HG03460 (cell line): ENCODE measurements at regions not wholly inside any gene's neighbourhood (a gene's known extent, or its start where the extent isn't known, plus 50 kb on each side); places are given as distances from the start of the nearest gene placed in this dataset.

Source experiments
- ATAC-seq: cut with Tn5 transposase; IDR thresholded peaks from one replicate; pipeline ENCODE4 v1.9.1; 2021; ENCODE audit not compliant: unreplicated experiment

DNA sequence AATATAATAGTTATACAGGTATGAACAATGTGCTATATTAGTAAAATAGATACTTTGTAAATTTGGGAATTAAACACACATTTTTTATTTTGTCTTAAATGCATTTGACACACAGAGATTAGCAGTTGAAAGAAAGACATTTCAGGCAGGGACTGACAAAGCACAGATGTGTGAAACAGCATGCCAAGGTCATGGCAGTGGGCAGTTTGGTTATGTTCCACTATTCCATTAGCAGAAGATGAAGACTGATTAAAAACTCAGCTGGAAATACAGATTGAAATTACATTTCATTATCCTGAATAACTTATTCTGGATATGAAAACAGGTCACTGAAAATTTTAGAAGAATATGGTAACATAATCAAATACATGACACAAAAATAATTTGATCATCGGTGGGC lies 669.8 kb upstream of the LRFN5 start:
- no peak for ATAC-seq

DNA sequence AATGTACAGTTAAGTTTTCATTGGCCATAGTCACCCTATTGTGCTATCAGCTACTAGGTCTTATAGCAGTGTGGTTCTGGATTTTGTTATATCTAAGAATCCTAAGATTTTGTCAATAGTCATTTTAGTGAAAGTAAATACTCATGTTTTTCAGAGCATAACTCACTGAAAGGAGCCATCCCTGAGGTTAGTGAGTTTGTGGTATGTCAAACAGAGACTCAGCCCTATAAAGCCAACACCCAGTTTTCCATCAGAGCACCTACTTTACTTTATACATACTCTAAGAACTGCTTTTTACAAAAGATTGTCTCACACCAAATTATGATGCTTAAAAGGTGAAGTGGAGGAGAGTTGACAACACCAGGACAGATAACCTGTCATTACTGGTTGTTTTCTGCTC lies 686.3 kb upstream of the LRFN5 start:
- no peak for ATAC-seq

DNA sequence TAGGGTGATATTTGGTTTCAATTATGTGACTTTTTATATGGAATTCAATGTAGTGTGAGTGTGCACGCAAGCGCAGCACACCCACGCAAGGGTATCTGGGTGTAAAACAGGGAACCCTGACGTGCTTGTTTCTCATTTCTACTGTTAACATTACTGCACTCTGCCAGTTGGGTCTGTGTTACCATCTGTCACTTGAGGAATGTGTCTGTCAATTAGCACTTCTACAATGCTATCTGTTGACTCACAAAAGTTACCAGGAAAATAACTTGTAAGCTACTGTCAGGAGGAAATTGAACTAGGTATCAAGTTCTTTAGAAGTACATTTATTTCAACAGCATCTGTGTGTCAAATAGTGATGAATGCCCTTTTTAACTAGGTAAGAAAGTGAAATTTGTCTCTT lies 695.5 kb upstream of the LRFN5 start:
- no peak for ATAC-seq

- no peak for ATAC-seq
These were observed 696.8 kb upstream of the LRFN5 start for GRCh38 chr14:40909906-40910305.

DNA sequence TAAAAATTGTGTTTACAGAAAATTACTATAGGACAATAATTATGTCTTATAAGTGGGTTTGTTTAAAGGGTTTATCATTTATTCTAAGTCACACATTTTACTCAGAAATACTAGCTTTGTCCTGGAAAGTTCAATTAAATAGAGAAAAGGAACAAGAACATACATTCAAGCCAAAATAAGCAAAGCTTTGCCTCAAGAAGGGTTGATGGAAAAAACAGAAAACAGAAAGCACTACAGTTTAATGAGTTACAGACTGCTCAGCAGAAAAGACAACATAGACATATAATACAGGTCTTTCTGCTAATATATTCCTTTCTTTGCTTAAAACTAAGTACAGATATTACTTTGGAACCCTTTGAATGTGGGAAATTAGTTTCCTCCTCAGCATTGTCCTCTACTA lies 703.0 kb upstream of the LRFN5 start:
- ATAC-seq: no peak

GRCh38 chr14:40899435-40899834 lies 707.2 kb upstream of the LRFN5 start:
- no peak for ATAC-seq

GRCh38 chr14:40894846-40895245 lies 711.8 kb upstream of the LRFN5 start:
- no peak for ATAC-seq

- no peak for ATAC-seq
These were observed 717.5 kb upstream of the LRFN5 start for GRCh38 chr14:40889126-40889525.

GRCh38 chr14:40887912-40888311 lies 718.8 kb upstream of the LRFN5 start:
- no peak for ATAC-seq

DNA sequence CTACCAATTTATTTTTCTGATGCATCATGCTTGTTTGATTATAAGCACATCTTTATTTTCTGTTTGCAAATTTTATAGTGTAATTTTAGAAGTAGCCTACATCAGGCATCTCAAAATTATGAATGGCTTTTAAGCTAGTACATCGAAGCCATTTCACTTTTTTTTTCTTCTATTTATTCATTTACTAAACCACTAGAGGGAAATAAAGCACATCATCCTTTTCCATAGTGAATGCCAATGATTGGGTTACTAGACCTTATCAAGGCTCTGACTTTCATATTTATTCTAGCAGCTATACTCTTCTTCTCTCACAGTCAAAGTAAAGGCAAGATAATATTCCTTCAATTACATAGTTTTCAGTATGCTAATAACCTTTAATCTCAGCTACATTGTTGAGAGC lies 736.4 kb upstream of the LRFN5 start:
- ATAC-seq: no peak

- ATAC-seq: no peak
These were observed 747.6 kb upstream of the LRFN5 start for GRCh38 chr14:40859055-40859454.

DNA sequence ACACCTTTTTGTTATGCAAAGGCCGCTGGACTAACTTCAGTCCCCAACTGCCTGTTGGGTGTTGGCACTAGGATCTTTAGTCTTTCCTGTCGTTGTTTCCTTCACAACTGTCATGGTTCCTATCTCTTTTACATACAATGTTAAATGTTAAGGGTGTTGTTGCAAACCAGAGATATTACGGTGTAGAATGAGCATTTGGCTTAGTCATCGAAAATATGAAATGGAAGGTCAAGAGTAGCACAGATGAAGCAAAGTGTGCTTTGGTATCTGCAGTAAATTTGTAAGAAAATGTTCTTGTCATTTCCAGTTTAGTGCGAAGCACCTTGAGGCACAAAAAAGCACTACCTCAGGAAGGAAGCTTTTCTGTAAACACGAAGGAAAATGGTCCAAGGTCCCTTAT lies 751.3 kb upstream of the LRFN5 start:
- ATAC-seq: no peak

DNA sequence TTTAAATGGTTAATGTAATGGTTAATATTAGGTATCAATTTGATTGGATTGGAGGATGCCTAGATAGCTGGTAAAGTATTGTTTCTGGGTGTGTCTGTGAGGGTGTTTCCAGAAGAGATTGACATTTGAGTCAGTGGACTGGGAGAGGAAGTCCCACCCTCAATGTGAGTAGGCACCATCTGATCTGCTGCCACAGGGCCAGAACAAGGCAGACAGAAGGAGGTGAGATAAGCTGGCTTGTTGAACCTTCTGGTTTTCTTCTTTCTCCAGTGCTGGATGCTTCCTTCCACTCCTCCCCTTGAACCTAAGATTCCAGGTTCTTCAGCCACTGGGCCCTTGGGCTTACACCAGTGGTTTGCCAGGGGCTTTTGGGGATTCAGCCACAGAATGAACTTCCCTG lies 756.5 kb upstream of the LRFN5 start:
- ATAC-seq: no peak

GRCh38 chr14:40847480-40847879 lies 759.2 kb upstream of the LRFN5 start:
- no peak for ATAC-seq

- ATAC-seq: no peak
These were observed 763.9 kb upstream of the LRFN5 start for GRCh38 chr14:40842816-40843215.

DNA sequence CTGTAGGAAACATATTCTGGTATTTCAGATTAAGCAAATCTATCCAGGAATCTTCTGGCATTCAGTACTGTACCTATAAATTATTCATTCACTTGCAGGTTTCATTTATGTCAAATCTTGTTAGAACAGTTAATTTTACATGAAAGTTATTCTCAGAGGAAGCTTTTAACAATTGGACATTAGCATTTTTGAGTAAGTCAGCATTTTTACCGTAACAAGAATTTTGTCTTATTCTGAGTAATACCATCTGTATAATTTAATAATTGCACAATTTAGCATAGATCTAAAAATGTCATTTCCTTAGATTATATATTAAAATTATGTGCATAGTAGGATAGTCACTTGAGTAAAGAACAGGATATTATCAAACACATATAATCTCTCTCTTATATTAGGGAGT lies 764.8 kb upstream of the LRFN5 start:
- no peak for ATAC-seq

GRCh38 chr14:40838601-40839000 lies 768.1 kb upstream of the LRFN5 start:
- ATAC-seq: no peak

GRCh38 chr14:40806471-40806870 lies 800.2 kb upstream of the LRFN5 start:
- ATAC-seq: no peak

DNA sequence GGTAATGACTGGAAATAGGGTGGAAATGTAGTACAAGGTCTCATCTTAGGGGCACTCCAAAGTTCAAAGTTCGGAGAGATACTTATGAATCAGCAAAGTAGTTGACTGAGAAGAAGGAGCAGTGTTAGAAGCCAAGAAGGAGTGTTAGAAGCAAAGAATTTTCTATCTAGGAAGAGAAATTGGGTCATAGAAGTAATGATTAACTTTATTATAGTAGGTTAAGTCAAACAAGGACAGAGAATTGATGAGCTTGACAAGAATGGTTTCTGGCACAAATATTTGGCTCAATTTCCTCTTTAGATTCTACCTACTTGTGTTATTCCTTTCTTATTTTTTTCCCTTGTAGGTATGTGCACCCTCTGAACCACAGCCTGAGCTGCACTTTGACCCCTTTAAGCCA lies 810.5 kb upstream of the LRFN5 start:
- ATAC-seq: no peak

- no peak for ATAC-seq
These were observed 821.8 kb upstream of the LRFN5 start for GRCh38 chr14:40784860-40785259.

GRCh38 chr14:40762685-40763084 lies 844.0 kb upstream of the LRFN5 start:
- ATAC-seq: no peak

DNA sequence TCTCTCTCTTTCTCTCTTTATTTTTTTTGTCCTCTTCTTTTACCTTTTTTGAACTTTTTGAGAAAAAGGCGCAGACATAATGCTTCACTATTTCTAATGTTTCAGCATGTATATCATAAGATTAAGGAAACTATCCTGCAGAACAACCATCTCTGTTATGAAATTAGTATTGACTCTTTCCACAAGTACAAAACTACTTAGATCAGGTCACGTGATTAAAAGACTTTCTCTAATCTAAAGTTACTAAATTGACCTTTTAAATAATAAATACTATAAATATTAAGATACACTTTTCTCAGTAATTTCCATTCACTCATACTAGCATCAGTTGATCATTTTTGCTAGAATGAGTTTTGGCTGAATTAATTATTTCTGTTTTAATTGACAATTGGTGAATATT lies 844.5 kb upstream of the LRFN5 start:
- no peak for ATAC-seq

- ATAC-seq: no peak
These were observed 846.0 kb upstream of the LRFN5 start for GRCh38 chr14:40760704-40761103.

GRCh38 chr14:40758076-40758475 lies 848.6 kb upstream of the LRFN5 start:
- ATAC-seq: no peak
